LNCAP (cell line): ENCODE measurements at regions not wholly inside any gene's neighbourhood (a gene's known extent, or its start where the extent isn't known, plus 50 kb on each side); places are given as distances from the start of the nearest gene placed in this dataset.

Experiments used
- TF ChIP-seq, protein P1 (sequence below): fragments of 450-650 bp; IDR thresholded peaks from 2 replicates; pipeline ENCODE4 v1.5.1; 2017; ENCODE audit warnings: mild to moderate bottlenecking

DNA sequence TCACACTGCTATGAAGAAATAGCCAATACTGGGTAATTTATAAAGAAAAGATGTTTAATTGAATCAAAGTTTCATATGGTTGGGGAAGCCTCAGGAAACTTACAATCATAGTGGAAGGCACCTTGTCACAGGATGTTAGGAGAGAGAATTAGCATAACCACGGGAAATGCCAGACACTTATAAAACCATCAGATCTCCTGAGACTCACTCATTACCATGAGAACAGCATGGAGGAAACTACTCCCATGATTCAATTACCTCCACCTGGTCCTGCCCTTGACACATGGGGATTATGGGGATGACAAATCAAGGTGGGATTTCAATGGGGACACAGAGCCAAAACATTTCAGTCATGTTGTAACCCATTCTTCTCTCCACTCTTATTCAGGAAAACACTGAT is 472.9 kb upstream of the FSIP2 start:
- TF ChIP-seq, protein P1, sequence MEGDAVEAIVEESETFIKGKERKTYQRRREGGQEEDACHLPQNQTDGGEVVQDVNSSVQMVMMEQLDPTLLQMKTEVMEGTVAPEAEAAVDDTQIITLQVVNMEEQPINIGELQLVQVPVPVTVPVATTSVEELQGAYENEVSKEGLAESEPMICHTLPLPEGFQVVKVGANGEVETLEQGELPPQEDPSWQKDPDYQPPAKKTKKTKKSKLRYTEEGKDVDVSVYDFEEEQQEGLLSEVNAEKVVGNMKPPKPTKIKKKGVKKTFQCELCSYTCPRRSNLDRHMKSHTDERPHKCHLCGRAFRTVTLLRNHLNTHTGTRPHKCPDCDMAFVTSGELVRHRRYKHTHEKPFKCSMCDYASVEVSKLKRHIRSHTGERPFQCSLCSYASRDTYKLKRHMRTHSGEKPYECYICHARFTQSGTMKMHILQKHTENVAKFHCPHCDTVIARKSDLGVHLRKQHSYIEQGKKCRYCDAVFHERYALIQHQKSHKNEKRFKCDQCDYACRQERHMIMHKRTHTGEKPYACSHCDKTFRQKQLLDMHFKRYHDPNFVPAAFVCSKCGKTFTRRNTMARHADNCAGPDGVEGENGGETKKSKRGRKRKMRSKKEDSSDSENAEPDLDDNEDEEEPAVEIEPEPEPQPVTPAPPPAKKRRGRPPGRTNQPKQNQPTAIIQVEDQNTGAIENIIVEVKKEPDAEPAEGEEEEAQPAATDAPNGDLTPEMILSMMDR, result no peak

DNA sequence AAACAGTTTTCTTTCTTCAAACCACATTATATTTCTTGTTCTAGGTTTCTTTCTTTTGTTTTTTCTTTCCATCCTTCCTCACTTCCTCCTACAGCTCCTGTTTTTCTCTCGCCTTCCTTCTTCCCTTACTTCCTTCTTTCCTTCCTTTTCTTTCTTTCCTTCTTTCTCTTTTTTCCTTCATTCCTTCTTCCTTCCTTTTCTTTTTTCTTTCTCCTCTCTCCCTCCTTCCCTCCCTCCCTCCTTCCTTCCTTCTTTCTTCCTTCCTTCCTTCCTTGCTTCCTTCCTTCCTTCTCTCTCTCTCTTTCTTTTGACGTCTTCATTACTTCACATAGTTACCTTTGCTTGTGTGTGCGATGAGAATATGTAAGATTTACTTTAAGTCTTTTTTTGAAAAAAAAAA is 470.0 kb upstream of the FSIP2 start:
- TF ChIP-seq, protein P1, result no peak

DNA sequence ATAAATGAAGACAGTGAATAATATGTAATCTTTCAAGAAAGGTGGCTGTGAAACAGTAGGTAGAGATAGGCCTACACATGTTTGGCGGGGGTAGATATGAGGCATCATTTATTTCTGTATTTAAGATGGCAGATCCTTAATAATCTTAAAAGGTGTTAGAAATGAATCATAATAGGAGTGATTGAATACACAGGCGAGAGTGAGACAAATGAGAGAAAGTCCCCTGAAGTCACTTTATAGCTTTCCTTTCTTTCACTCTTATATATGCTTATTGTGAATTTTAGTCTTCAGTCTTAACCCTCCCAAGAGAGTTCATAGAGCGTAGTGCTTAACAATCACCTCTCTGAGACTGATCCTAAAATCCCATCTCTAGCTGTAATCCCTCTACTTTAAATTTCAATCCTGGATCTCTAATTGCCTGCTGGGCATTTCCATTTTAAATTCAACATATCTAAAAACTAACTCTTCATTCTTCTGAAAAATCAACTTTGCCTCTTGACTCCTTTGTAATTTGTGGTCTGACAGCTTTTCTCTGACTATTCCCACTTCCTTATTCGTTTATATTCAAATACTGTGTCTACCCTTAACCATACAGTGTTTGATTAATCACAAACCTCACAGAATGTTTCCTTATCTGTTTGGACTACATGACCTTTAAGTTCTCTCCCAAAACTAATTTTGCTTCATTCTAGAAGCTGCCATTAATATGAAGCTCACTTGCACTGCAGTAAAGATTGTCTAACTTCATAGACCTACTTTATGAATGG is 463.7 kb upstream of the FSIP2 start:
- TF ChIP-seq, protein P1, result no peak

DNA sequence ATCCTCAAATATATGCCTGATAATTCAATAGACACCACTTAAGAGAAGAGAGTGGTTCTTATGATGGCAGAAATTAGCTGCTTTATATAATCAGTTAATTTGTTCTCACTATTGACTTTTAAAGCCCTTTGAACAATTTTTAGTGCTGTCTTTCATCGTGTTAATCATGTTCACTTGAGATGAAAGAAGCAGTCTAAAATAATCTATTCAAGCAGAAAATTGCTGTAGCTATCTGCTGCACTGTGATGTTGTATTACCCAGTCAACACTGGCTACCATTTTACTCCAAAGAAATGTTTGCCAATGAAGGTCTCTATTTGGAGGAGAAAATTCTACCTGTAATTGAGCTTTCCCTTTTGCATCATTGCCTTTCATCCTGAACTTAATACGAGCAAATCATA is 459.8 kb upstream of the FSIP2 start:
- TF ChIP-seq, protein P1, result no peak

DNA sequence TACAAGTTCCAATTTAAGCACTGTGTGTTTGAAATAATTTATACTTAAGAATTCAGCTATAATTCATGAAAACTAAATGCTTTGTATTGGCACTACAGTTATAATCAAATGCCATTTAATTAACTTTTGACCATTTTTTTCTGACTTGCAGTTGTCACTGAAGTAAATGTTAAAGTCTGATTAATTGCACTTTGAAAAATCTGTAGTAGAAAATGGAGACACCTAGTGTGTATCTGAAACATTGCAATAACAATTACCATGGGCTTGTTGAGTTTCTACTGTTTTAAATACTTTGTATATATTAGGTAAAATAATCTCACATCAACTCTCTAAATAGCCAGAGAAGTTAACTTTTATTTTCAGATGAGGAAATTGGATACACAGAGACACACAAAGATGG is 458.6 kb upstream of the FSIP2 start:
- TF ChIP-seq, protein P1, result peak; percentile 55

DNA sequence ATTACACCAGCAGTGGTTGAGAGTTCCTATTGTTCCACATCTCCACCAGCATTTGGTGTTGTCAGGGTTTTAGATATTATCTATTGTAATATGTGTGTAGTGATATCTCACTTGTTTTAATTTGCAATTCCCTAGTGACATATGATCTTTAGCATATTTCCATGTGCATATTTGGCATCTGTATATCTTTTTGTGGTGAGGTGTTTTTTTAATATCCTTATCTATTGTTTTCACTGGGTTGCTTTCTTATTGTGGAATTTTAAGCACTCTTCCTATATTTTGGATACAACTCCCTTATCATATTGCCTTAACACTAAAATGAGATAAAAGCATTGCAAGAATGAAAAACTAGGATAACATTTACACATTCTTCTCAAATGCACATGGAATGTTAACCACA is 453.9 kb upstream of the FSIP2 start:
- TF ChIP-seq, protein P1, result no peak

DNA sequence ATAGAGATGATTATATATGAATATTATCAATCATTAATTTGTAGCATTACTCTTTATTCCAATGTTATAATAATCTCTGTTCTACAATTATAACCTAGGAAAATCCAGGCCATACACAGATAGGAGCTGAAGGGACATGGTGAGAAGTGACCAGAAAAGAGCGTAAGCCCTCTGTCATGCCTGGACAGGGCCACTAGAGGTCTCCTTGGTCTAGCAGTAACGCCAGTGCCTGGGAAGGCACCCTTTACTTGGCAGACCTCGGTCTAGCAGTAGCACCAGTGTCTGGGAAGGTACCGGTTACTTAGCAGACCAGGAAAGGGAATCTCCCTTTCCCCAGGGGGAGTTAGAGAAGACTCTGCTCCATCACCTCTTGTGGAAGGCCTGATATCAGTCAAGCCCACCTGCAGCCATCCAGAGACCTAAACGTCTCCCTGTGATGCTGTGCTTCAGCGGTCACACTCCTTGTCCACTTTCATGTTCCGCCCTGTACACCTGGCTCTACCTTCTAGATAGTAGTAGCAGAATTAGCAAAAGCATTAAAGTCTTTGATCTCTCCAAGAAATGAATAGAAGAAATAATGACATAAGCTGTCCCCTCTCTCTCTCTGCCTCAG is 447.5 kb upstream of the FSIP2 start:
- TF ChIP-seq, protein P1, result peak; percentile 24; the same call in 1 of the 2 replicates
